HL-60 (cell line): ENCODE measurements at regions not wholly inside any gene's neighbourhood (a gene's known extent, or its start where the extent isn't known, plus 50 kb on each side); places are given as distances from the start of the nearest gene placed in this dataset.

Experiments used
- CTCF ChIP-seq: IDR thresholded peaks from one replicate; pipeline ENCODE4 v1.5.1; 2011; ENCODE audit warnings: low read length, control low read depth, inconsistent platforms; ENCODE audit not compliant: insufficient read depth
- GABPA ChIP-seq: IDR thresholded peaks from 2 replicates; pipeline ENCODE4 v1.6.1; 2012; ENCODE audit warnings: low read depth
- POLR2AphosphoS5 ChIP-seq: IDR thresholded peaks from 2 replicates; pipeline ENCODE4 v1.6.1; 2012; ENCODE audit warnings: low read depth
- REST ChIP-seq: IDR thresholded peaks from 2 replicates; pipeline ENCODE4 v1.6.1; 2012; ENCODE audit warnings: low read depth; ENCODE audit not compliant: insufficient replicate concordance

- TF ChIP-seq CTCF = no peak
- no peak for TF ChIP-seq POLR2AphosphoS5
- TF ChIP-seq GABPA = no peak
- no peak for TF ChIP-seq REST
These were observed 130.3 kb upstream of the TMC3 start for GRCh38 chr15:81504170-81504905.
